ENCODE measurements at regions not wholly inside any gene's neighbourhood (a gene's known extent, or its start where the extent isn't known, plus 50 kb on each side); places are given as distances from the start of the nearest gene placed in this dataset.

- TF ChIP-seq POLR2A (IDR thresholded peaks at IDR 0.05) (no peak), CTCF (IDR thresholded peaks at IDR 0.05) (no peak), POLR2AphosphoS5 (IDR thresholded peaks at IDR 0.05) (no peak)
These were observed 272.3 kb downstream of the PTPRU start for GRCh38 chr1:29508458-29509107.
